Activated T-cell treated with anti-CD3 and anti-CD28 coated beads, Interleukin-2, amount 50 U/mL, for 4 hours (primary cell): ENCODE measurements at regions not wholly inside any gene's neighbourhood (a gene's known extent, or its start where the extent isn't known, plus 50 kb on each side); places are given as distances from the start of the nearest gene placed in this dataset.
"Not testable (repeated sequence)": the region's sequence is repeated elsewhere in the genome, so short reads cannot be mapped to it uniquely, and the experiment has no call there.

Source experiments
- ATAC-seq, 2 donors: fragments of 200-7000 bp; cut with Tn5 transposase; one replicate each; pipeline ENCODE4 v1.10.0; 2021
- DNase-seq: peaks from one replicate; pipeline ENCODE4 v3.0.0-alpha.2; 2020
- H3K27me3 Mint-ChIP-seq: one replicate; pipeline ENCODE4 v1.8.0; 2021; ENCODE audit warnings: low read depth, mixed read lengths
- H3K36me3 Mint-ChIP-seq: one replicate; pipeline ENCODE4 v1.8.0; 2022; ENCODE audit warnings: mixed read lengths; ENCODE audit not compliant: insufficient read depth
- H3K4me1 Mint-ChIP-seq: one replicate; pipeline ENCODE4 v1.8.0; 2021; ENCODE audit warnings: low read depth, mixed read lengths
- H3K4me3 Mint-ChIP-seq: one replicate; pipeline ENCODE4 v1.8.0; 2021; ENCODE audit warnings: mild to moderate bottlenecking, moderate library complexity, mixed read lengths
- H3K9me3 Mint-ChIP-seq: one replicate; pipeline ENCODE4 v1.8.0; 2021; ENCODE audit warnings: mixed read lengths

DNA sequence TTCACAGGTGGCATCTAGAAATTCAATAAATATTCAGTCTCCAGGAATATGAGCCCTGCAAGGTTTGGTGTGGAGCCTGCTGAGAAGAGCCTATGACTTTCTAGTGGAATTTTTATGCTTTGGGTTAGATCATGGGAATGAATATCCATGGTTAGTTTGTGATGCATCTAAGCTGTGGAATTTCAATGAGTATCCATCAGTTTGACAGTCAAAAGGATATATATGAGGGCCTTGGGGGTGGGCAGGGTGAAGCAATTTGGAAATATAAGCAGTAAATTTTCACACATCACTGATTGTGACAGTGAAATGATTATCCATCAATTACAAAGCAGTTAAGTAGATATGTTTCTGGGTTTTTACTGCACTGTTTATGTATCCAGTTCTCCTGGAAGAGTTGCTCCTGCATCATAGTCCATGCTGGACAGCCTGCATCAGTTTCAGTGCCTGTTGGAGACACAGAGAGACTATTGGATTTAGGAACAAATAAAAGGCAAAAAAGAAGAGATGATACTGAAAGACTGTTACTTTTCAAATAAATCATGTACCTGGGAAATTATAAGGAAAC is 530.8 kb downstream of the MFSD1 start:
- ATAC-seq: no peak
- no peaks in the 10 kb centered on the region for H3K36me3 Mint-ChIP-seq
- no peak for DNase-seq
- peaks cover 2% of the 10 kb centered on the region for H3K9me3 Mint-ChIP-seq
- no peaks in the 10 kb centered on the region for H3K4me1 Mint-ChIP-seq
- no peaks in the 10 kb centered on the region for H3K27me3 Mint-ChIP-seq
- no peak overlapping the region for H3K4me3 Mint-ChIP-seq

DNA sequence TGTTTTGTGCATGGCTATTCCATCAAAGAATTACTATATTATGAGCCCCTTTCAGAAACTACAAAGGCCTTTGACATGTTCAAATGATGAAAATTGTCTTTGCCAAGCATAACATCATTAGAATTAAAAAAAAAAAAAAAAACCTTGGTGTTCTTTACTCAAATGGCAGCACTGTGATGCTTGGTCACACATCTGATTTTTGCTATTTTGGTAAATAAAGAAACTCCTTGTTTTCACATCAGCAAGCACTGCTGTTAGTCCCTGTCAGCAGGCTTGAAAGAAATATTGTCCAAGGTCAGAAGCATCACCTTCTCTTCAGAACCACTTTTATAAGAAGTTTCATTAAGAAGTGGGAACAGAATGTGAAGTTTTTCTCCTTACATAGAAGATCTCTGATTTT is 537.3 kb downstream of the MFSD1 start:
- Mint-ChIP-seq H3K4me1 (no peaks in the 10 kb centered on the region), H3K9me3 (peaks cover 14% of the 10 kb centered on the region), H3K36me3 (no peaks in the 10 kb centered on the region), H3K4me3 (no peak overlapping the region), H3K27me3 (no peaks in the 10 kb centered on the region)
- DNase-seq (no peak), ATAC-seq (no peak)

DNA sequence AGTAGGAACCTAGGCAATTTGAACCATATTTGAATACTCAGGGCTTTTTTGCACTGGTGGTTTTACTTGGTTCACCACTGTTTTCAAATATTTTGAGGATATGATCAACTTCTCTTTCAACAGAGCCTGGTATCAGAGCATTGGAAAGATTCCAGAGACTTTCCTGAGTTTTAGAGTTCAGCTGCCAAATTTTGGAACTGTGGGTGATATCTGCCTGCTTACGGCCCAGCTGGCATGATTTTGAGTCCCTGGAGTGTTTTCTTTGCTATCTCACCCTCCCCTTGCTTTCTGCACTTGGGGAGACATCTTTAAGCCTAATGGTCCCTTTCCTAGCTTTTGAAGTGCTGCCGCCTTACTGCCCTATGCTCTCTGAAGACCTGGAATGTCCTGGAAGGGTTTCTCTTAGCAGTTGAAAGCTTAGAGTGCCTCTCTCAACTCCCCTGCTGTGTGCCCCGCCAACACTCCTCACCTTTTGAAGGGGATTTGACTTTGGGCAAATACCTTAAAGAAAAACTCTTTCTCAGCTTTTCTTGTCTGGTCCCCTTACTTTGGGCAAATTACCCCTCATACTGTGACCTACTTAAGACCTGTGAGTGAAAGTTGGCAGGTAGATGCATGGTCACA is 539.1 kb downstream of the MFSD1 start:
- Mint-ChIP-seq H3K9me3 (peaks cover 17% of the 10 kb centered on the region), H3K4me1 (no peaks in the 10 kb centered on the region), H3K27me3 (no peaks in the 10 kb centered on the region), H3K36me3 (no peaks in the 10 kb centered on the region), H3K4me3 (no peak overlapping the region)
- DNase-seq: no peak
- no peak for ATAC-seq

DNA sequence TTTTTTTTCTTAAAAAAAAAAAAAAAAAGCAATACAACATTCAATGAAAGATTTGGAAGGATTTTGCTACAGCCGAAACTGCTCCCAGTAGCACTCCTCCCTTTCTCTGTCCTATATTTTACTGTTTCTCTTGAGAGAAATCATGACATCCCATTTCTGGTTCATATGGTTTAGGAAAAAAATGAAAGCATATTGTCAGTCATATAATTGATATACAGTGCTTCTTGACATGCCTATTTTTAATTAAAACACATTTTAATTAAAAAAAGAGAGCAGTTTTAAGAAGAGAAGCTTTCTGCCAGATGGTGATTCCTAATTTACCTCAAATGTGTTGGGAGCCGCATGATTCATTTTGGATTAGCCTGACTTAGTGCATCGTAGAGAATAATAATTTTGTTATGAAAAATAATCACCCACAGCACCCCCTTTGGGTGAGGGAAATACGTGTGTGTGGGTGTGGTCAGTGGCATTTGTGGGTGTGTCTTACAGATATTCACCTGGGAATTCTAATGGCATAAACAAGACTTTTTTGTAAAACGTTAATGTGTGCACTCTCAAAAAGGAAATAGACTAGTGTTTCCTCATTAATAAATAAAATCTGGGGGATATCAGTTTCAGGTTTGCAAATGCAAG is 544.5 kb downstream of the MFSD1 start:
- Mint-ChIP-seq H3K4me1 (no peaks in the 10 kb centered on the region), H3K27me3 (no peaks in the 10 kb centered on the region), H3K36me3 (no peaks in the 10 kb centered on the region), H3K4me3 (no peak overlapping the region), H3K9me3 (peaks cover 6% of the 10 kb centered on the region)
- ATAC-seq (no peak), DNase-seq (no peak)

DNA sequence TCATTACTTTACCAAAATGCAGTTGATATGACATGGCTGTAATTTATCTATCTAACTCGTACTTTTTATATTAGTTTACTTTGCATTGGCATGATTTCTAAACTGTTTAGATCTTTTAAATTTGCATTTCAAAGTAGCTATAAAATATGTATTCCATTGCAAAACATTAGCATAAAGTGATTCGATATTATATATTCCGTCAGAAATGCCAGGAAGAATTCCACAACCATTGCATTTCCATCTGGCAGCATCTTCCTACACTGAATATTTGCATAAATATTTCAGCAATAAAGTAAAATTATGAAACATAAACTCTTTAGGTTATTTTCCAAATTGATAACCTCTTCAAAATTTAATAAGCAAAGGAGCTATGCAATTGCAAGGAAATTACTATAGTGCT is 546.6 kb downstream of the MFSD1 start:
- H3K9me3 Mint-ChIP-seq: peaks cover 4% of the 10 kb centered on the region
- H3K27me3 Mint-ChIP-seq: no peaks in the 10 kb centered on the region
- DNase-seq (no peak), ATAC-seq (no peak)
- H3K36me3 Mint-ChIP-seq: no peaks in the 10 kb centered on the region
- no peak overlapping the region for H3K4me3 Mint-ChIP-seq
- H3K4me1 Mint-ChIP-seq: no peaks in the 10 kb centered on the region

DNA sequence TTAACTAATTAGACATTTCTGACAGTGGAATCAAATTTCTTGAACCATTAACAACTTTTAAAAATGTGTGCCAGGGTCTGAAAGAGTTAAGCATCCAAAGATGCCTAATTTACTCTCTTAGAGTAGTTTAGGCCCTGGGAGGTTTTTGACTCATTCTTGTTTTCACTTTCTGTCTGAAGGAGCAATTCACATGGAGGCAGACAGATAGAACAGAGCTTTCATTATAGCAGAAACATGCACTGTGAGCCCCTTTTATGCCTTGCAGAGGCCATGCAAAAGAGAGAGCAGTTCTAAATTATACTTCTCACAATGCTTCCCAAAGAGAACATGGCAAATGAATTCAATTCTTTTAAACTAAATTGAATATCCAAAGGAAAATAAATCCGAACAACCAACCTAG is 554.8 kb downstream of the MFSD1 start:
- Mint-ChIP-seq H3K9me3 (no peaks in the 10 kb centered on the region), H3K4me3 (no peak overlapping the region), H3K27me3 (no peaks in the 10 kb centered on the region), H3K4me1 (no peaks in the 10 kb centered on the region), H3K36me3 (no peaks in the 10 kb centered on the region)
- DNase-seq (no peak), ATAC-seq (no peak)

DNA sequence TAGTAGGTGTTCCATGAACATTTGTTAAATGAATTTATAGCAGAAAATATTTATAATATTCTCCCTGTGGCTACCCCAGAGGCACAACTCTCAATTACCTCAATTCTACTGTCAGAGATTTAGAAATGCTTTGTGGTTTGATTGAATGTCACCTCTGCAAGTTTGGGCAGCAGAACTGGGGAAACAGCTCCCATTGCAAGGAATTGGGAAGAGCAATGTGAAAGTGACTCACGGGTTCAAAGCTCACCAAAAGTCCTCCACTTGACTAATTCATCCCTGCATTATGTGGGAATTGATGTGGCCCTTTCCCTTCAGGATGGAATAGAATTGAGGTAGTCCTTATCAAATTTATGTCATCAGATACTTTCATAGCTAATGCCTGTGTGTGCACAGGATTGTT is 562.7 kb downstream of the MFSD1 start:
- Mint-ChIP-seq H3K9me3 (no peaks in the 10 kb centered on the region), H3K4me1 (no peaks in the 10 kb centered on the region), H3K4me3 (no peak overlapping the region), H3K27me3 (no peaks in the 10 kb centered on the region), H3K36me3 (no peaks in the 10 kb centered on the region)
- no peak for DNase-seq
- ATAC-seq: no peak

DNA sequence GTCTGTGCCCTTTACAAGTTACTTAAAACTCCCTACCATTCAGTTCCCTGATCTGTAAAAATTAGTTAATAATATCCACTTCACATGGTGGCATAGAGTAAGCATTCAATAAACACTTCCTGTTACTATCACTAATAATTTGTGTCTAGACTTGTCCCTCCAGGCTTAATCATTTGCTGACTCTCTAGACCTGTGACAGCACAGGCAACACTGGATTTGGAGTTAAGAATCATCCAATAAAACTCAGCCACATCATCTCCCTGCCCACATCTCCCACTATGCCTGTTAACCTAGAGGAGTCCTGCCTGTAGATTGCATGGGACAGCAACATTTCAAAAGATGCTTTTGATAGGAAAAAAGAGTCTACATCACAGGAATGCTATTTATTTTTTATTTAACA is 564.6 kb downstream of the MFSD1 start:
- Mint-ChIP-seq H3K36me3 (no peaks in the 10 kb centered on the region), H3K4me3 (no peak overlapping the region), H3K4me1 (no peaks in the 10 kb centered on the region), H3K9me3 (peaks cover 6% of the 10 kb centered on the region), H3K27me3 (no peaks in the 10 kb centered on the region)
- ATAC-seq: no peak
- no peak for DNase-seq

DNA sequence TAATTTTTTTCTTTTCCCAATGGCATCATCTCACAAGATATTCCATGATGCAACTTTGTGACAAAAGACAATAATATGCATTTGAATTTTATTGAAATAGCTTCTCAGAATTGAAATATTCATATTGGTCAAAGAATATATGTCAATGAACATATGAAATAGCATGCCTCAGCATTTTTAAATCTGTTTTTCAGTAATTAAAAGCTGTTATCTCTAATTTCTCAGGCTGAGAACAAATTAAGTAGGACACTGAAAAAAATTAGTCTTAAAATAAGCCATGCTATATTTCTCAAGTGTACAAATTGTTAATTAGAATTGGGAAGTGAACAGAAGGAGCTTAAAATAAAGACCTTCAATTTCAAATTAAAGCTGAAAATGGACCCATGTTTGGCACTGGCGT is 570.1 kb downstream of the MFSD1 start:
- Mint-ChIP-seq H3K4me1 (no peaks in the 10 kb centered on the region), H3K9me3 (peaks cover 6% of the 10 kb centered on the region), H3K36me3 (no peaks in the 10 kb centered on the region), H3K4me3 (no peak overlapping the region), H3K27me3 (no peaks in the 10 kb centered on the region)
- ATAC-seq (no peak), DNase-seq (no peak)

DNA sequence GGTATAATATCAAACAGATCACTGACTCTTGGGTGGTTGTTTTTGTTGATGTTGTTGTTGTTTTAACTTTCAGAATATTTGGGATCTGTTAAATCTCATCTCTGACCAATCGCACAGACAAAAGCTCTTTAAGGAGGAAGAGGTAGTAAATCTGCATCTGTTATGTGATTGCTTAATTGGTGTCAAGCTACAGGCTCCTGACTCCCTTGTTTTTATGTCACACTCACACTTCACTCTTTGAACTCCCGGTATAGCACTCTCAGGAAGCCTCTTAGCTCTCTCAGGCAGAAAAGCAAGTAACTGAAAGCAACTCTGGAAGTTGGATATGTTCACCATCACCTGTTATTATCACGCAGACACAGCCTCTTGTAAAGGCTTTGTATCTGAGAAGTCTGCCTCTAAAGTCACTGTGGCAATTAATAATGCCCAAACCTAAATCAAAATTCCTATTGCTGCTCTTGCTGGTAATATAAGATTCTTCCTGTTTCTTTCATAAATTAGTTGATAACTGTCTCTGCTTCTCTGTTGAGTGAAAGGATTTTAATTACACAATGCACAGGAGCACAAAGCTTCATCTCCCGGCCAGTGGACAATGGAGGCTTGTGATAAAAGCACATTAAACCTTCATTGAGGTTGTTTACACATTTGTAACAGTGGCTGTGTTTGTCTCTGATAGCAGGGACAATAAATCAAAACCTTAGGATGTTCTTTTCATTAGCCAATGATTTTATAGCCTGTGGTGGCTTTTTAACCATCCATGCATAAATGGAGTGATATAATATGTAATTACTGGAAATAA is 576.7 kb downstream of the MFSD1 start:
- Mint-ChIP-seq H3K4me1 (no peaks in the 10 kb centered on the region), H3K9me3 (no peaks in the 10 kb centered on the region)

DNA sequence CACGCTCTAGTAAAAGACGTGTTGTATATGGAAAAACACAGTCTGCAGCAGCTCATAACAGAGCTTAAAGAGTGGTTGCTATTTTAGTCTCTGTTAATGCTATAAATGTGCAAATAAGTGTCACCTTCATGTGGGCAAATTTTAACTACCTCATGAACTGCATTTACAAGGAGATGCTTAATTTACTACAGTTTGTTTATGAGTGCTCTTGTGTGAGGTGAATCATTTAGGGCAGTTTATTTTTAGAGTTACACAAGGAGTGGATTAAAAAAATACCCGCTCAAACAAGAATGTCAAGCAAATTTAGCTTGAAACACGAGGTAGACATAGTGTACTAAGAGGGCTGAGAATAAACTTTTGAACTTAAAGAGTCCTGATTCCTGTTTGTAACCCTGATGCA is 579.0 kb downstream of the MFSD1 start:
- H3K9me3 Mint-ChIP-seq: peaks cover 3% of the 10 kb centered on the region
- no peaks in the 10 kb centered on the region for H3K4me1 Mint-ChIP-seq
- DNase-seq (no peak), ATAC-seq (no peak)
- no peak overlapping the region for H3K4me3 Mint-ChIP-seq
- no peaks in the 10 kb centered on the region for H3K27me3 Mint-ChIP-seq
- H3K36me3 Mint-ChIP-seq: no peaks in the 10 kb centered on the region

More for the DNA sequence above, 576.7 kb downstream of the MFSD1 start:
- H3K36me3 Mint-ChIP-seq: no peaks in the 10 kb centered on the region
- H3K27me3 Mint-ChIP-seq: no peaks in the 10 kb centered on the region
- ATAC-seq (no peak), DNase-seq (no peak)
- H3K4me3 Mint-ChIP-seq: no peak overlapping the region

DNA sequence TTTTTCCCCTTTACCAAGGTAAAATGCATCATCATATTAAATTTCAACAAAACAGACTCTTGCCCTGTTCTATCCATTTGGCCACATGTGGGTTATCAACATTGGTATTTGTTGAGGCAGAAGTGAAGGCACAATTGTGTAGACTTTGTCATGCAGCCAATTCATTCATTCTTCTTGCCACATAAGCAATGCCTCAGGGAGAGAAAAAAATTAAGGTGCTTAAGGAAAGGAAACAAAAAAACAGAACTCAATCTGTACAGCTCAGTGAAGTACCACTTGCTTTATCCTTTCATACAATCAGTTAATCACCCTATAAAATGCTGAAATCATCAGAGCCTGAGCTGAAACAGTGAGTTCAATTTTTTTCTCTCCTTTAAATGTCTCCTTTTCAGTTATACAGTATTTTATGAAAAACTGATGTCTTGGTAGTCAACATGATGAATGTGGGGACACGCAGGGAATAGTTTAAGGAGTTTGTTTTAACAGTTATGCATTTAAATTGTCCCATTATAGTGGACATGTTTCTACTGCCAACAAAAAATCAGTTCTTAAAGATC is 588.9 kb downstream of the MFSD1 start:
- ATAC-seq (no peak), DNase-seq (no peak)
- Mint-ChIP-seq H3K36me3 (no peaks in the 10 kb centered on the region), H3K4me3 (no peak overlapping the region), H3K4me1 (no peaks in the 10 kb centered on the region), H3K9me3 (peaks cover 11% of the 10 kb centered on the region), H3K27me3 (no peaks in the 10 kb centered on the region)

DNA sequence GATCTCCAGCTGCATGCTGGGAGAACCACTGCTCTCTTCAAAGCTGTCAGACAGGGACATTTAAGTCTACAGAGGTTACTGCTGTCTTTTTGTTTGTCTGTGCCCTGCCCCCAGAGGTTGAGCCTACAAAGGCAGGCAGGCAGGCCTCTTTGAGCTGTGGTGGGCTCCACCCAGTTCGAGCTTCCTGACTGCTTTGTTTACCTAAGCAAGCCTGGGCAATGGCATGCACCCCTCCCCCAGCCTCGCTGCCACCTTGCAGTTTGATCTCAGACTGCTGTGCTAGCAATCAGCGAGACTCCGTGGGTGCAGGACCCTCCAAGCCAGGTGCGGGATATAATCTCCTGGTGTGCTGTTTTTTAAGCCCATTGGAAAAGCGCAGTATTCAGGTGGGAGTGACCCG is 591.0 kb upstream of the IL12A start:
- H3K36me3 Mint-ChIP-seq: not testable (repeated sequence)
- H3K9me3 Mint-ChIP-seq: peaks cover 12% of the 10 kb centered on the region

DNA sequence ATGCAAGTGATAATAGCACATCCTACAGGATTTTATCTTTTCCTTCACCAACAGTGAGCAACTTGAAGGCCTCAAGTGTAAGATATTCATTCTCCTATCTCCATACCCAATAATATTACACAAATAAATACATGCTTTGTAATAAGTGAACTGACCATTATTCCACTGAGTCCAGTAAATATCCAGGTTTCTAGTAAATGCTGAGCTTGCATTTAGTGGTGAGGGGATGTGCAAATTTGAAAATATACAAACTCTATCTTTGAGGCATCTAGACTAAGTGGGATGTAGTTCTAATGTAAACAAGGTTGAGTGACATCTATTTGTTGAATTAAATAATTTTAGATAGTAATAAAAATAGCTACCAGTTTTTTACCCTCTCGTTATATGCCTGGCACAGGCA is 587.6 kb upstream of the IL12A start:
- Mint-ChIP-seq H3K27me3 (no peaks in the 10 kb centered on the region), H3K4me1 (no peaks in the 10 kb centered on the region), H3K4me3 (no peak overlapping the region), H3K36me3 (no peaks in the 10 kb centered on the region), H3K9me3 (peaks cover 8% of the 10 kb centered on the region)
- DNase-seq: no peak
- ATAC-seq: no peak

More for the DNA sequence above, 591.0 kb upstream of the IL12A start:
- H3K4me3 Mint-ChIP-seq, H3K27me3 Mint-ChIP-seq, ATAC-seq, DNase-seq, H3K4me1 Mint-ChIP-seq: not testable (repeated sequence)
